HG03575 (cell line): ENCODE measurements at regions not wholly inside any gene's neighbourhood (a gene's known extent, or its start where the extent isn't known, plus 50 kb on each side); places are given as distances from the start of the nearest gene placed in this dataset.

Experiments
- ATAC-seq: cut with Tn5 transposase; IDR thresholded peaks from one replicate; pipeline ENCODE4 v1.9.1; 2021; ENCODE audit not compliant: unreplicated experiment, insufficient number of reproducible peaks, low FRiP score; ENCODE audit errors: extremely low read depth

GRCh38 chr2:163541943-163542342, 193.9 kb downstream of the FIGN start:
- no peak for ATAC-seq

- no peak for ATAC-seq
Measured at GRCh38 chr2:163541495-163541894, 194.3 kb downstream of the FIGN start.

- ATAC-seq: no peak
Measured at GRCh38 chr2:163528640-163529217, 207.1 kb downstream of the FIGN start.

- no peak for ATAC-seq
Measured at GRCh38 chr2:163527381-163527780, 208.4 kb downstream of the FIGN start.

GRCh38 chr2:163518762-163519161, 217.0 kb downstream of the FIGN start:
- no peak for ATAC-seq

GRCh38 chr2:163515836-163516235, 220.0 kb downstream of the FIGN start:
- no peak for ATAC-seq

GRCh38 chr2:163505281-163505680, 230.5 kb downstream of the FIGN start:
- no peak for ATAC-seq

GRCh38 chr2:163493359-163494298, 242.2 kb downstream of the FIGN start:
- no peak for ATAC-seq

GRCh38 chr2:163491850-163492249, 244.0 kb downstream of the FIGN start:
- ATAC-seq: no peak

- ATAC-seq: no peak
Measured at GRCh38 chr2:163490281-163490680, 245.5 kb downstream of the FIGN start.

- ATAC-seq: no peak
Measured at GRCh38 chr2:163481515-163481914, 254.3 kb downstream of the FIGN start.

GRCh38 chr2:163479599-163479998, 256.2 kb downstream of the FIGN start:
- ATAC-seq: no peak

GRCh38 chr2:163475815-163476214, 260.0 kb downstream of the FIGN start:
- no peak for ATAC-seq

- no peak for ATAC-seq
Measured at GRCh38 chr2:163474889-163475288, 260.9 kb downstream of the FIGN start.

- no peak for ATAC-seq
Measured at GRCh38 chr2:163474319-163474744, 261.5 kb downstream of the FIGN start.

GRCh38 chr2:163471947-163472346, 263.9 kb downstream of the FIGN start:
- no peak for ATAC-seq

GRCh38 chr2:163469561-163469962, 266.2 kb downstream of the FIGN start:
- no peak for ATAC-seq

GRCh38 chr2:163467251-163467630, 268.6 kb downstream of the FIGN start:
- ATAC-seq: no peak

GRCh38 chr2:163466331-163467250, 269.2 kb downstream of the FIGN start:
- no peak for ATAC-seq
